Pancreas (tissue), 10 donors: ENCODE measurements at regions not wholly inside any gene's neighbourhood (a gene's known extent, or its start where the extent isn't known, plus 50 kb on each side); places are given as distances from the start of the nearest gene placed in this dataset.

Experiments used
- ATAC-seq, 4 donors: fragments of 200-7000 bp; cut with Tn5 transposase; one replicate each; pipeline versions ENCODE4 v1.8.0 to v1.9.1; 2020; ENCODE audit warnings: mild to moderate bottlenecking in 4 of 4, moderate library complexity in 4 of 4
- DNase-seq, 6 donors: peaks; one replicate each; pipeline ENCODE4 v3.0.0-alpha.2; 2020
- FAIRE-seq: peaks from 2 replicates; lab custom pipeline; 2012; peaks lifted over from hg19 to GRCh38; lab: Jason Lieb, UNC
- H3K27ac ChIP-seq, 4 donors: fragments of 200-600 bp; sonication (generic); 1 replicate in 3 of 4; 2 replicates in 1 of 4; pipeline versions ENCODE4 v1.5.0 to v1.8.0; 2020
- H3K27me3 ChIP-seq, 4 donors: fragments of 200-600 bp; one replicate each; pipeline ENCODE4 v1.8.0; 2021
- H3K36me3 ChIP-seq, 3 donors: fragments of 200-600 bp; sonication (generic) in 1 of 3; one replicate each; pipeline versions ENCODE4 v1.5.0 to v1.8.0; 2020 to 2021
- H3K4me1 ChIP-seq, 3 donors: fragments of 200-600 bp; one replicate each; pipeline ENCODE4 v1.8.0; 2021
- H3K4me3 ChIP-seq, 4 donors: fragments of 200-600 bp; sonication (generic) in 2 of 4; one replicate each; pipeline versions ENCODE4 v1.5.0 to v1.8.0; 2020 to 2021
- H3K9me3 ChIP-seq, 4 donors: fragments of 200-600 bp; one replicate each; pipeline ENCODE4 v1.8.0; 2021
- WGBS, 2 donors: extraction: QIAGEN DNeasy Blood & Tissue Kit; methylation state at CpG; one replicate each; pipeline ENCODE4 v1.1.7; 2013; 5-methylcytosine and 5-hydroxymethylcytosine counted together
- intact Hi-C, 3 donors: fragments of 100-400 bp; cut with DNase I; formaldehyde crosslinking; loops; one replicate each; pipeline versions ENCODE4 v1.11.1 to v1.14.2; 2022
- TF ChIP-seq, protein P1 (sequence below), 4 donors: fragments of 200-600 bp; sonication (generic) in 3 of 4; IDR thresholded peaks; one replicate each; pipeline versions ENCODE4 v1.5.0 to v1.8.0; 2021; ENCODE audit warnings: antibody characterized with exemption in 4 of 4
- donor health status: healthy with polysubstance abuse.
- donor health status: DM: no; HTN: no; CAD: no; lungs with moderate emphysema.
- donor health status: DM: no; HTN: no; CAD: no.
- donor health status: control.
- donor health status: control.
- donor health status: Bipolar disorder and iron deficiency.
- donor health status: DM: yes; HTN: yes; CAD: no.
- donor health status: DM: no; HTN: no; CAD: no.
- donor health status: DM: no; HTN: no; CAD: no.
- donor health status: DM: yes; HTN: yes; CAD: no.

- Histone ChIP-seq H3K27me3 (no peaks in the 10 kb centered on the region), H3K4me3 (no peak overlapping the region), H3K9me3 (no peaks in the 10 kb centered on the region), H3K36me3 (no peaks in the 10 kb centered on the region), H3K27ac (no peak overlapping the region), H3K4me1 (no peaks in the 10 kb centered on the region)
- ATAC-seq (no peak), DNase-seq (no peak), FAIRE-seq (no peak)
- 47 to 65% methylated on average over 2 of the region's 2 CpGs for WGBS, 2 donors
- TF ChIP-seq, protein P1, sequence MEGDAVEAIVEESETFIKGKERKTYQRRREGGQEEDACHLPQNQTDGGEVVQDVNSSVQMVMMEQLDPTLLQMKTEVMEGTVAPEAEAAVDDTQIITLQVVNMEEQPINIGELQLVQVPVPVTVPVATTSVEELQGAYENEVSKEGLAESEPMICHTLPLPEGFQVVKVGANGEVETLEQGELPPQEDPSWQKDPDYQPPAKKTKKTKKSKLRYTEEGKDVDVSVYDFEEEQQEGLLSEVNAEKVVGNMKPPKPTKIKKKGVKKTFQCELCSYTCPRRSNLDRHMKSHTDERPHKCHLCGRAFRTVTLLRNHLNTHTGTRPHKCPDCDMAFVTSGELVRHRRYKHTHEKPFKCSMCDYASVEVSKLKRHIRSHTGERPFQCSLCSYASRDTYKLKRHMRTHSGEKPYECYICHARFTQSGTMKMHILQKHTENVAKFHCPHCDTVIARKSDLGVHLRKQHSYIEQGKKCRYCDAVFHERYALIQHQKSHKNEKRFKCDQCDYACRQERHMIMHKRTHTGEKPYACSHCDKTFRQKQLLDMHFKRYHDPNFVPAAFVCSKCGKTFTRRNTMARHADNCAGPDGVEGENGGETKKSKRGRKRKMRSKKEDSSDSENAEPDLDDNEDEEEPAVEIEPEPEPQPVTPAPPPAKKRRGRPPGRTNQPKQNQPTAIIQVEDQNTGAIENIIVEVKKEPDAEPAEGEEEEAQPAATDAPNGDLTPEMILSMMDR (IDR thresholded peaks at IDR 0.05) = no peak
- intact Hi-C loops = no loop called here
These were observed 1301.5 kb upstream of the ATXN8OS start for GRCh38 chr13:68806125-68806524.

- Histone ChIP-seq H3K36me3 (no peaks in the 10 kb centered on the region), H3K9me3 (no peaks in the 10 kb centered on the region), H3K4me3 (no peak overlapping the region), H3K27me3 (no peaks in the 10 kb centered on the region), H3K27ac (no peak overlapping the region), H3K4me1 (no peaks in the 10 kb centered on the region)
- TF ChIP-seq, protein P1 (IDR thresholded peaks at IDR 0.05) = no peak
- FAIRE-seq (no peak), ATAC-seq (no peak), DNase-seq (no peak)
- intact Hi-C loops = no loop called here
These were observed 1323.4 kb upstream of the ATXN8OS start for GRCh38 chr13:68784275-68784674.

- intact Hi-C loops = no loop called here
- DNase-seq = no peak
- Histone ChIP-seq H3K36me3 (no peaks in the 10 kb centered on the region), H3K9me3 (no peaks in the 10 kb centered on the region), H3K4me1 (no peaks in the 10 kb centered on the region), H3K4me3 (no peak overlapping the region), H3K27ac (no peak overlapping the region), H3K27me3 (no peaks in the 10 kb centered on the region)
- FAIRE-seq = no peak
- 62 to 77% methylated on average over 2 of the region's 2 CpGs for WGBS, 2 donors
- ATAC-seq = no peak
- TF ChIP-seq, protein P1 (IDR thresholded peaks at IDR 0.05) = no peak
These were observed 1348.0 kb upstream of the ATXN8OS start for GRCh38 chr13:68759617-68760016.

DNA sequence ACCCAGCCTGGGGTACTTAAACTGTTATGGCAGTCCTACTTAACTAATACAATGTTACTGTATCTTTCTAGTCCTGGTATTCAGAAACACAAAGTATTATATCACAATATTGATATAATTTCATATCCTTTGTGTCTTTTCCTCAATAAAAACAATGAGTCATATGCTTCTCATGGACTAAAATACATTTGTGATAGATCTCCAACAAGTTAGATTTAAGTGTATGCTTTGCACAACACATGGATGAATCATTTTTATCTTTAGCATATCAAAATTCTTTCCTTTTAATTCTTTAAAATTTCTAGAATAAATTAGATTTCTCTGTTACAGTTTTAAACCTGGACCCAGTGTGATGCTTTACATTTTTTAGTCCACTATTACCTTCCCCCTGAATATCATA is 1357.8 kb upstream of the ATXN8OS start:
- FAIRE-seq = no peak
- Histone ChIP-seq H3K9me3 (peaks cover 0 to 2% (median 0%) of the 10 kb centered on the region in 4 donors), H3K27ac (no peak overlapping the region), H3K27me3 (no peaks in the 10 kb centered on the region), H3K4me3 (no peak overlapping the region), H3K36me3 (no peaks in the 10 kb centered on the region), H3K4me1 (no peaks in the 10 kb centered on the region)
- intact Hi-C loops = no loop called here
- TF ChIP-seq, protein P1 (IDR thresholded peaks at IDR 0.05) = no peak
- ATAC-seq = no peak
- DNase-seq = no peak

DNA sequence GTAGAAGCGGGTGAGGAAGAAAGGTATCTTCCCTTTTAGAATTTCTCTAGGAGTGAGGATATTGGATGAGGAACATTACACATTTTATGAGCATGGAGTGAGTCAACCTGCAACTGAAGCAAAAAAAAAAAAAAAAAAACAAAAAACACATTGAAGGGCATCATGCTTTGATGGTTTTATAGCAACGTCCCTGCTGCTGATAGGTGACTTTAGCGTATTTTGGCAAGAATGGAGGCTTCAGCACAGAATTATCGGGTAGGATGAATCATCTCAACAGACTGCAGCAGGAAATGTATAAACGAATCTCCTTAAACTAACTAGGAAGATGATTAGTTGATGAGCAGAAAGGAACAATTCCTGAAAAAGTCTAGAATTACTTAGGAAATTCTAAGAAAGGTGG is 1359.6 kb upstream of the ATXN8OS start:
- H3K9me3 ChIP-seq = peaks cover 0 to 2% (median 0%) of the 10 kb centered on the region in 4 donors
- no peak overlapping the region for H3K4me3 ChIP-seq
- FAIRE-seq (no peak), DNase-seq (no peak), ATAC-seq (no peak)
- 64 to 76% methylated on average over 5 of the region's 5 CpGs for WGBS, 2 donors
- intact Hi-C loops = no loop called here
- no peaks in the 10 kb centered on the region for H3K4me1 ChIP-seq
- TF ChIP-seq, protein P1 (IDR thresholded peaks at IDR 0.05) = no peak
- no peaks in the 10 kb centered on the region for H3K27me3 ChIP-seq
- H3K27ac ChIP-seq = no peak overlapping the region
- no peaks in the 10 kb centered on the region for H3K36me3 ChIP-seq
